Gastroesophageal sphincter (tissue), 4 donors: ENCODE measurements at regions not wholly inside any gene's neighbourhood (a gene's known extent, or its start where the extent isn't known, plus 50 kb on each side); places are given as distances from the start of the nearest gene placed in this dataset.
A peak's percentile ranks its signal among the peaks of the same experiment; 100 is the strongest.

Experiments
- ATAC-seq: fragments of 150-250 bp; one replicate; pipeline ENCODE4 v1.9.1; 2016; ENCODE audit warnings: mild to moderate bottlenecking, moderate library complexity
- H3K27ac ChIP-seq, 4 donors: fragments of 200-600 bp; sonication (generic) in 3 of 4; 1 replicate in 3 of 4; 2 replicates in 1 of 4; pipeline ENCODE4 v1.5.1; 2016 to 2019
- H3K27me3 ChIP-seq: fragments of 200-600 bp; sonication (generic); one replicate; pipeline ENCODE4 v1.5.1; 2019
- H3K36me3 ChIP-seq, 2 donors: fragments of 200-600 bp; sonication (generic); one replicate each; pipeline ENCODE4 v1.5.1; 2019; ENCODE audit warnings: control low read depth in 1 of 2
- H3K4me1 ChIP-seq, 3 donors: fragments of 200-600 bp; sonication (generic); 1 replicate in 2 of 3; 2 replicates in 1 of 3; pipeline ENCODE4 v1.5.1; 2016 to 2019; ENCODE audit warnings: control low read depth in 2 of 3
- H3K4me3 ChIP-seq, 2 donors: fragments of 200-600 bp; sonication (generic); one replicate each; pipeline ENCODE4 v1.5.1; 2019; ENCODE audit warnings: mild to moderate bottlenecking in 1 of 2, moderate library complexity in 1 of 2
- H3K9me3 ChIP-seq, 3 donors: fragments of 200-600 bp; sonication (generic); one replicate each; pipeline ENCODE4 v1.5.1; 2017 to 2019; ENCODE audit warnings: control low read depth in 2 of 3
- CTCF ChIP-seq, 4 experiments: fragments of 200-600 bp in 2 of 4; fragments of 450-650 bp in 2 of 4; sonication (generic) in 1 of 4; IDR thresholded peaks; one replicate each; pipeline ENCODE4 v1.5.1; 2017 to 2019; ENCODE audit warnings: antibody characterized with exemption in 4 of 4, mild to moderate bottlenecking in 2 of 4, moderate library complexity in 2 of 4
- EP300 ChIP-seq: sonication (generic); formaldehyde crosslinking; IDR thresholded peaks from one replicate; pipeline ENCODE4 v1.6.1; 2017; ENCODE audit warnings: antibody characterized with exemption, mild to moderate bottlenecking
- POLR2A ChIP-seq, 2 donors: fragments of 450-650 bp; IDR thresholded peaks; one replicate each; pipeline ENCODE4 v1.6.1; 2017; ENCODE audit warnings: antibody characterized with exemption in 2 of 2, mild to moderate bottlenecking in 2 of 2, moderate library complexity in 1 of 2
- POLR2AphosphoS5 ChIP-seq: sonication (generic); formaldehyde crosslinking; IDR thresholded peaks from one replicate; pipeline ENCODE4 v1.6.1; 2017; ENCODE audit warnings: antibody characterized with exemption
- WGBS, 2 donors: methylation state at CpG; one replicate each; pipeline ENCODE4 v1.1.5; 2018; ENCODE audit warnings: low coverage in 1 of 2; 5-methylcytosine and 5-hydroxymethylcytosine counted together

GRCh38 chr2:78845664-78846185 is 179.8 kb upstream of the REG3G start:
- WGBS, 2 donors = 40 to 63% methylated on average over 3 to 4 of the region's 4 CpGs
- TF ChIP-seq POLR2A (IDR thresholded peaks at IDR 0.05) (no peak), EP300 (no peak), CTCF (IDR thresholded peaks at IDR 0.05) (no peak)
- Histone ChIP-seq H3K36me3 (no peaks in the 10 kb centered on the region), H3K27ac (no peak overlapping the region), H3K4me1 (no peaks in the 10 kb centered on the region), H3K4me3 (no peak overlapping the region), H3K9me3 (no peaks in the 10 kb centered on the region), H3K27me3 (no peaks in the 10 kb centered on the region)
- no peak for ATAC-seq

- Histone ChIP-seq H3K27me3 (no peaks in the 10 kb centered on the region), H3K4me3 (no peak overlapping the region), H3K4me1 (no peaks in the 10 kb centered on the region), H3K9me3 (no peaks in the 10 kb centered on the region), H3K27ac (no peak overlapping the region), H3K36me3 (no peaks in the 10 kb centered on the region)
- 55 to 78% methylated on average over 2 to 6 of the region's 6 CpGs for WGBS, 2 donors
- no peak for ATAC-seq
- TF ChIP-seq POLR2A (IDR thresholded peaks at IDR 0.05) (no peak), CTCF (IDR thresholded peaks at IDR 0.05) (peak; percentile 28 to 49 (median 39))
Observed at GRCh38 chr2:78861546-78861945, 164.0 kb upstream of the REG3G start.

GRCh38 chr2:78864205-78864604 is 161.3 kb upstream of the REG3G start:
- no peaks in the 10 kb centered on the region for H3K4me1 ChIP-seq
- no peak overlapping the region for H3K27ac ChIP-seq
- no peaks in the 10 kb centered on the region for H3K36me3 ChIP-seq
- no peak overlapping the region for H3K4me3 ChIP-seq
- ATAC-seq = no peak
- no peaks in the 10 kb centered on the region for H3K27me3 ChIP-seq
- H3K9me3 ChIP-seq = no peaks in the 10 kb centered on the region
- 92 to 100% methylated on average over 1 to 3 of the region's 3 CpGs for WGBS, 2 donors
- TF ChIP-seq POLR2A (IDR thresholded peaks at IDR 0.05) (no peak), EP300 (no peak), CTCF (IDR thresholded peaks at IDR 0.05) (no peak), POLR2AphosphoS5 (no peak)

- H3K36me3 ChIP-seq = no peaks in the 10 kb centered on the region
- H3K4me1 ChIP-seq = no peaks in the 10 kb centered on the region
- 80 to 83% methylated on average over 7 to 10 of the region's 10 CpGs for WGBS, 2 donors
- TF ChIP-seq EP300 = no peak
- TF ChIP-seq POLR2A (IDR thresholded peaks at IDR 0.05) = no peak
- no peak for TF ChIP-seq POLR2AphosphoS5
- no peak for TF ChIP-seq CTCF (IDR thresholded peaks at IDR 0.05)
- no peaks in the 10 kb centered on the region for H3K9me3 ChIP-seq
- no peak overlapping the region for H3K4me3 ChIP-seq
- H3K27me3 ChIP-seq = no peaks in the 10 kb centered on the region
- no peak for ATAC-seq
- no peak overlapping the region for H3K27ac ChIP-seq
Observed at GRCh38 chr2:78865667-78866066, 159.8 kb upstream of the REG3G start.

- Histone ChIP-seq H3K4me1 (no peaks in the 10 kb centered on the region), H3K27me3 (no peaks in the 10 kb centered on the region), H3K27ac (no peak overlapping the region), H3K36me3 (no peaks in the 10 kb centered on the region), H3K4me3 (no peak overlapping the region), H3K9me3 (no peaks in the 10 kb centered on the region)
- TF ChIP-seq POLR2A (IDR thresholded peaks at IDR 0.05) (no peak), EP300 (no peak), CTCF (IDR thresholded peaks at IDR 0.05) (no peak), POLR2AphosphoS5 (no peak)
- 55 to 59% methylated on average over 1 of the region's 1 CpG for WGBS, 2 donors
- ATAC-seq = no peak
Observed at GRCh38 chr2:78870343-78870967, 155.0 kb upstream of the REG3G start.
